ENCODE measurements at regions not wholly inside any gene's neighbourhood (a gene's known extent, or its start where the extent isn't known, plus 50 kb on each side); places are given as distances from the start of the nearest gene placed in this dataset.

DNA sequence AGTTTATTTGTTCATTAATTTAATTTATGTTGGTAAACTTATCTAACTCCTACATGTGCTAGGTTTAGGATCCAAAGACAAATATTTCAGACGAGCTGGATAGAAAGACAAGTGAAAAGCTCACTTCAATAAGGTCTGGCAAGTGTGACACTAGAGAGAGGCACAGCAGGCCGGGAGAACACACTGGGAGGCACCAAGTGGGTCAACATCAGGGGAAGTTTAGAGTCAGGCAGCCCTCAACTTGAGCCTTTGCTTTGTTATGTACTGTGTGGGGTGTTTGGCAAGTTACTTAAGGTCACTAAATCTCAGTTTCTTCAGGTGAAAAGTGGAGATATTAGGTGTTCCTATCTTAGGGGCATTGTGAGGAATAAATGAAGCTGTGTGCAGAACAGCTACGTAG, 214.4 kb downstream of the PCSK1 start:
- TF ChIP-seq HDAC6 (IDR thresholded peaks at IDR 0.05; ENCODE audit: unreplicated experiment) = no peak
- TF ChIP-seq GABPA (IDR thresholded peaks at IDR 0.05; ENCODE audit: low read depth) = no peak
- no peak for TF ChIP-seq ZNF274 (IDR thresholded peaks at IDR 0.05; ENCODE audit: insufficient read depth, insufficient read length)
- TF ChIP-seq RFX5 (IDR thresholded peaks at IDR 0.05; ENCODE audit: low read depth, low read length) = no peak
- no peak for TF ChIP-seq JUND (IDR thresholded peaks at IDR 0.05; ENCODE audit: low read depth, low read length)
- TF ChIP-seq SUPT20H (IDR thresholded peaks at IDR 0.05; ENCODE audit: borderline replicate concordance, control insufficient read depth, low read depth, low read length) = no peak
- no peak for TF ChIP-seq RAD51 (IDR thresholded peaks at IDR 0.05)
- no peak for TF ChIP-seq CHD4 (IDR thresholded peaks at IDR 0.05)
- TF ChIP-seq USF2 (IDR thresholded peaks at IDR 0.05; ENCODE audit: borderline replicate concordance, low read depth, low read length) = no peak
- TF ChIP-seq, protein P1, sequence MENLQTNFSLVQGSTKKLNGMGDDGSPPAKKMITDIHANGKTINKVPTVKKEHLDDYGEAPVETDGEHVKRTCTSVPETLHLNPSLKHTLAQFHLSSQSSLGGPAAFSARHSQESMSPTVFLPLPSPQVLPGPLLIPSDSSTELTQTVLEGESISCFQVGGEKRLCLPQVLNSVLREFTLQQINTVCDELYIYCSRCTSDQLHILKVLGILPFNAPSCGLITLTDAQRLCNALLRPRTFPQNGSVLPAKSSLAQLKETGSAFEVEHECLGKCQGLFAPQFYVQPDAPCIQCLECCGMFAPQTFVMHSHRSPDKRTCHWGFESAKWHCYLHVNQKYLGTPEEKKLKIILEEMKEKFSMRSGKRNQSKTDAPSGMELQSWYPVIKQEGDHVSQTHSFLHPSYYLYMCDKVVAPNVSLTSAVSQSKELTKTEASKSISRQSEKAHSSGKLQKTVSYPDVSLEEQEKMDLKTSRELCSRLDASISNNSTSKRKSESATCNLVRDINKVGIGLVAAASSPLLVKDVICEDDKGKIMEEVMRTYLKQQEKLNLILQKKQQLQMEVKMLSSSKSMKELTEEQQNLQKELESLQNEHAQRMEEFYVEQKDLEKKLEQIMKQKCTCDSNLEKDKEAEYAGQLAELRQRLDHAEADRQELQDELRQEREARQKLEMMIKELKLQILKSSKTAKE (IDR thresholded peaks at IDR 0.05; ENCODE audit: low read depth, poor library complexity, severe bottlenecking) = no peak
- no peak for TF ChIP-seq PBX3 (IDR thresholded peaks at IDR 0.05; ENCODE audit: insufficient replicate concordance, low read depth, low read length)
- TF ChIP-seq, protein P2, sequence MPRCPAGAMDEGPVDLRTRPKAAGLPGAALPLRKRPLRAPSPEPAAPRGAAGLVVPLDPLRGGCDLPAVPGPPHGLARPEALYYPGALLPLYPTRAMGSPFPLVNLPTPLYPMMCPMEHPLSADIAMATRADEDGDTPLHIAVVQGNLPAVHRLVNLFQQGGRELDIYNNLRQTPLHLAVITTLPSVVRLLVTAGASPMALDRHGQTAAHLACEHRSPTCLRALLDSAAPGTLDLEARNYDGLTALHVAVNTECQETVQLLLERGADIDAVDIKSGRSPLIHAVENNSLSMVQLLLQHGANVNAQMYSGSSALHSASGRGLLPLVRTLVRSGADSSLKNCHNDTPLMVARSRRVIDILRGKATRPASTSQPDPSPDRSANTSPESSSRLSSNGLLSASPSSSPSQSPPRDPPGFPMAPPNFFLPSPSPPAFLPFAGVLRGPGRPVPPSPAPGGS (IDR thresholded peaks at IDR 0.05; ENCODE audit: borderline replicate concordance, insufficient read depth, low read depth, low read length, poor library complexity, severe bottlenecking) = no peak
- TF ChIP-seq LARP7 (IDR thresholded peaks at IDR 0.05) = no peak
- TF ChIP-seq SP1 (IDR thresholded peaks at IDR 0.05; ENCODE audit: low read depth, low read length) = no peak
- TF ChIP-seq, protein P3, sequence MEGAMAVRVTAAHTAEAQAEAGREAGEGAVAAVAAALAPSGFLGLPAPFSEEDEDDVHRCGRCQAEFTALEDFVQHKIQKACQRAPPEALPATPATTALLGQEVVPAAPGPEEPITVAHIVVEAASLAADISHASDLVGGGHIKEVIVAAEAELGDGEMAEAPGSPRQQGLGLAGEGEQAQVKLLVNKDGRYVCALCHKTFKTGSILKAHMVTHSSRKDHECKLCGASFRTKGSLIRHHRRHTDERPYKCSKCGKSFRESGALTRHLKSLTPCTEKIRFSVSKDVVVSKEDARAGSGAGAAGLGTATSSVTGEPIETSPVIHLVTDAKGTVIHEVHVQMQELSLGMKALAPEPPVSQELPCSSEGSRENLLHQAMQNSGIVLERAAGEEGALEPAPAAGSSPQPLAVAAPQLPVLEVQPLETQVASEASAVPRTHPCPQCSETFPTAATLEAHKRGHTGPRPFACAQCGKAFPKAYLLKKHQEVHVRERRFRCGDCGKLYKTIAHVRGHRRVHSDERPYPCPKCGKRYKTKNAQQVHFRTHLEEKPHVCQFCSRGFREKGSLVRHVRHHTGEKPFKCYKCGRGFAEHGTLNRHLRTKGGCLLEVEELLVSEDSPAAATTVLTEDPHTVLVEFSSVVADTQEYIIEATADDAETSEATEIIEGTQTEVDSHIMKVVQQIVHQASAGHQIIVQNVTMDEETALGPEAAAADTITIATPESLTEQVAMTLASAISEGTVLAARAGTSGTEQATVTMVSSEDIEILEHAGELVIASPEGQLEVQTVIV (IDR thresholded peaks at IDR 0.05; ENCODE audit: borderline replicate concordance, partially characterized antibody) = no peak
- TF ChIP-seq NFIC (IDR thresholded peaks at IDR 0.05; ENCODE audit: low read depth, low read length) = no peak
- in situ Hi-C loops (cut with MboI) (no loop called here), intact Hi-C loops (cut with micrococcal nuclease; ENCODE audit: unreplicated experiment) (no loop called here)
- no peak overlapping the region for H3K9ac ChIP-seq (ENCODE audit: control insufficient read depth, insufficient read depth, low read length)
- no peak overlapping the region for H2AFZ ChIP-seq (ENCODE audit: control insufficient read depth, low read depth, low read length)
- no peaks in the 10 kb centered on the region for H3K4me1 ChIP-seq (ENCODE audit: control insufficient read depth, insufficient read depth, low read length)
- H3K36me3 ChIP-seq (ENCODE audit: control insufficient read depth in 2 of 2, insufficient read depth in 2 of 2, low read length in 1 of 2) = no peaks in the 10 kb centered on the region
- FAIRE-seq (no peak), DNase-seq (ENCODE audit: low read depth, low spot score) (no peak), ATAC-seq (no peak)
- no peaks in the 10 kb centered on the region for H3K9me3 ChIP-seq (replicated peaks; ENCODE audit: control insufficient read depth, insufficient read depth, low read length)
- ChIA-PET POLR2A (no interaction called here), CTCF (interaction anchor here (2.0 kb wide), 1 partner anchor 14 kb away, joined by 5 read pairs; no protein-coding TSS in a partner anchor), RAD21 (ENCODE audit: unreplicated experiment) (interaction anchor here (0.9 kb wide), 2 partner anchors 117 to 119 kb away, joined by 3 to 4 read pairs; no protein-coding TSS in a partner anchor), SMC1A (ENCODE audit: uncharacterized antibody, unreplicated experiment) (interaction anchor here (0.7 to 4.0 kb wide), 5 partner anchors 17 to 203 kb away, joined by 3 to 21 read pairs (median 3); no protein-coding TSS in a partner anchor)
- no TSS peak for BruUV-seq (replicated peaks)
- H4K20me1 ChIP-seq (ENCODE audit: control insufficient read depth, insufficient read depth) = no peaks in the 10 kb centered on the region
- no peaks in the 10 kb centered on the region for H3K79me2 ChIP-seq (ENCODE audit: control insufficient read depth, insufficient read depth, low read length)
- H3K4me2 ChIP-seq (ENCODE audit: control insufficient read depth, insufficient read depth) = no peak overlapping the region
- WGBS (ENCODE audit: insufficient coverage, insufficient replicate concordance, low lambda C conversion rate, missing lambda C conversion rate) = 65% methylated on average over 3 of the region's 3 CpGs
- H3K27ac ChIP-seq (ENCODE audit: control insufficient read depth, insufficient read depth) = no peak overlapping the region
- no peaks in the 10 kb centered on the region for H3K27me3 ChIP-seq (replicated peaks in 1 of 2; ENCODE audit: control insufficient read depth in 2 of 2, insufficient read depth in 2 of 2, low read length in 1 of 2)
- no peak overlapping the region for H3K4me3 ChIP-seq
